ENCODE measurements at regions not wholly inside any gene's neighbourhood (a gene's known extent, or its start where the extent isn't known, plus 50 kb on each side); places are given as distances from the start of the nearest gene placed in this dataset.

DNA sequence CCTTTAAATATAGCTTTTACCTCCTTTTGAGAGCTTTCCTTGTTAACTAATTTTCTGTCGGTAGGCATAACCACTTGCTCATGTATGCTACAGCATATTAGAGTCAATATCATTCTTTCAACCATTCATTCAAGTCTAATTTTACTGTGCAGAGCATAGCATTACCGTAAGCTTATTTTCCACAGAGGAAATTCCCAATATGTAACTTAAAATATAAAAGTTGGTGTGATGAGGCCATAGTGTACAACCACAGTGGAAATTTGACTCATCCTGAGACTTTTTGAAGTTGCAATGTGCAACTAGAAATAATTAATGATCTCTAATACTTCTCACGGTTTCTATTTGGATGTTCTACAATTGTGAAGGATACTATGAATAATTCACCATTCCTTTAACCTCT, 80.6 kb upstream of the KLF6 start:
- no peak for DNase-seq (ENCODE audit: low read depth)
- TF ChIP-seq, protein P1, sequence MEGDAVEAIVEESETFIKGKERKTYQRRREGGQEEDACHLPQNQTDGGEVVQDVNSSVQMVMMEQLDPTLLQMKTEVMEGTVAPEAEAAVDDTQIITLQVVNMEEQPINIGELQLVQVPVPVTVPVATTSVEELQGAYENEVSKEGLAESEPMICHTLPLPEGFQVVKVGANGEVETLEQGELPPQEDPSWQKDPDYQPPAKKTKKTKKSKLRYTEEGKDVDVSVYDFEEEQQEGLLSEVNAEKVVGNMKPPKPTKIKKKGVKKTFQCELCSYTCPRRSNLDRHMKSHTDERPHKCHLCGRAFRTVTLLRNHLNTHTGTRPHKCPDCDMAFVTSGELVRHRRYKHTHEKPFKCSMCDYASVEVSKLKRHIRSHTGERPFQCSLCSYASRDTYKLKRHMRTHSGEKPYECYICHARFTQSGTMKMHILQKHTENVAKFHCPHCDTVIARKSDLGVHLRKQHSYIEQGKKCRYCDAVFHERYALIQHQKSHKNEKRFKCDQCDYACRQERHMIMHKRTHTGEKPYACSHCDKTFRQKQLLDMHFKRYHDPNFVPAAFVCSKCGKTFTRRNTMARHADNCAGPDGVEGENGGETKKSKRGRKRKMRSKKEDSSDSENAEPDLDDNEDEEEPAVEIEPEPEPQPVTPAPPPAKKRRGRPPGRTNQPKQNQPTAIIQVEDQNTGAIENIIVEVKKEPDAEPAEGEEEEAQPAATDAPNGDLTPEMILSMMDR (IDR thresholded peaks at IDR 0.05; ENCODE audit: insufficient read depth, low read depth, low read length, missing control alignments): no peak
- H3K4me3 ChIP-seq (ENCODE audit: low read length): no peak overlapping the region

DNA sequence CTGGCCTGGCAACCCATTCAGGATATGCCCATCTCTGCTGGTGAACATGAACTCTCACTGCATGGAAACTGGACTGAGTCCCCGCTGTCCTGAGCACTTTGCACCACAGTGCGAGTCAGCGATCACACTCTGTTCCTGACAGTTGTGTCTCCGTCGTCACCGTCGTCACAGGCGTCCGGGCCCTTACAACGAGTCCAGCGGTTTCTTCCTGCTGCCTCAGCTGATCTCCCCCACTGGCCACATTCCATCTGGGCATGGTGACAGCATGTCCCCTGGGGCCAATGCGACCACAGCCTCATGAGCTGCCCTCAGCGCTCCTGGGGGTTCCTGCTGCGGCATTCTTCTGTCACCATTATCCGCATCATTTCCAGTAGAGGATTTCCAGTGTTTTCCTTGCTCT, 76.8 kb upstream of the KLF6 start:
- TF ChIP-seq, protein P1 (IDR thresholded peaks at IDR 0.05; ENCODE audit: insufficient read depth, low read depth, low read length, missing control alignments): no peak
- no peak for DNase-seq (ENCODE audit: low read depth)
- H3K4me3 ChIP-seq (ENCODE audit: low read length): no peak overlapping the region

DNA sequence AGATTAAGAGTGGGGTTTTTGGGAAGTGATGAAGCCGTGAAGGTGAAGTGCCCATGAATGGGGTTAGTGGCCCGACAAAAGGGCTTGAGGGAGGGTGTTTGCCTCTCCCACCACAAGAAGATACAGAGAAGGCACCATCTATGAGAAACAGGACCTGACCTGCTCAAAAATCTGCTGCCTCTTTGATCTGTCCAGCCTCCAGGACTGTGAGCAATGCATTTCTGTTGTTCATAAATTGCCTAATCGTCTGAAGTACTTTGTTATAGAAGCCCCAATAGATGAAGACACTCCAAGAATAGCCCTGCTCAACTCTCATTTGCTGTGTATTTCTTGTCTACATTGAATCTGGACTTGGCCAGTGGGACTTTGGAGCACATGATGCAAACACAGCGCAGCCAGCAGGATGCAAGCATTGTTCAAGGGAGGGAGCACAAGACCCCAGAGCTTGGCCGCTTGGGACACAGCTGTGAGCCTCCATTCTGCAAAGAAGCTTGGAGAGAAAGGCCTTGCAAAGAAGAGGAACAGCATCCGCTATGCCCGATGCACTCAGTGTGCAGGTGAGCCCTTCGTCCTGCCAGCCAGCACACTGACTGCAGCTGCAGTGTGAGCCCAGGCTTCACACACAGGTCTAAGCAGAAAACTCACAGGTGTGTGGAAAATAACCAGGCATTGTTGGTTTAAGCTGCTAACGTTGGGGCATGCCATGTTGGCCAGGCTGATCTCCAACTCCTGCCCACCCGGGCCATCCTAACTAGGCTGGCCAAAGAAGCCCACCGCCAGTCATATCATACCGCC, 73.2 kb upstream of the KLF6 start:
- TF ChIP-seq, protein P1 (IDR thresholded peaks at IDR 0.05; ENCODE audit: insufficient read depth, low read depth, low read length, missing control alignments): no peak
- peak; percentile 80 for DNase-seq (ENCODE audit: low read depth)
- no peak overlapping the region for H3K4me3 ChIP-seq (ENCODE audit: low read length)

DNA sequence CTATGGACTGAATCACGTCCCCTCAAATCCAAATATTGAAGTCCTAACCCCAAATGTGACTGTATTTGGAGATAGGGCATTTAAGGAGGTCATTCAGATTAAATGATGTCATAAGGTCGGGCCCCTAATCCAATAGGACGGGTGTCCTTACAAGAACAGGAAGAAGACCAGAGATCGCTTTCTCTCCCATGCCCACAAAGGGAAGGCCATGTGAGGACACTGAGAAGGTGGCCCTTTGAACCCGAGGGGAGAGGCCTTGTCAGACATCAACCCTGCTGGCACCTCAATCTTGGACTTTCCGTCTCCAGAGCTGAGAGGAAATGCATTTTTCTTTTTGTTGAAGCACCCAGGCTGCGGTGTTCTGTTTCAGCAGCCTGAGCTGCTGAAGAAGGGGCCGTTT, 72.3 kb upstream of the KLF6 start:
- H3K4me3 ChIP-seq (ENCODE audit: low read length): no peak overlapping the region
- TF ChIP-seq, protein P1 (IDR thresholded peaks at IDR 0.05; ENCODE audit: insufficient read depth, low read depth, low read length, missing control alignments): no peak
- no peak for DNase-seq (ENCODE audit: low read depth)

DNA sequence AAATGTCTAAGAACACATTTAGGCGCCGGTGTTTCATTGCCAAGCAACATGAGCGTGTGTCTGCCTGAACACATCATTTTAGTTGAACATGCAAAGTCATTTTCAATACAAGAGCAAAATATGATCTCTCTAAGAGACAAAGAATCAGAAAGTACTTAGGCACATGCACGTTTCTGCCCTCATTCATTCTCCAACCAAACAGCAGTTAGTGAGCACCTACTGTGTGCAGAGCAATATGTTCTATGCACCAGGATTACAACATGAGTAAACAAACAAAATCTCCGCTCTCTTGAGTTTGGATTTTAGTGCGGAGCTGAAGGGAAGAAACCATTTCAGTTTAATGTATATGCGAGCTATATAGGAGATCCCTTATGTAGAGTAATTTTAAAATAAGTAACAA, 71.6 kb upstream of the KLF6 start:
- TF ChIP-seq, protein P1 (IDR thresholded peaks at IDR 0.05; ENCODE audit: insufficient read depth, low read depth, low read length, missing control alignments): no peak
- H3K4me3 ChIP-seq (ENCODE audit: low read length): no peak overlapping the region
- no peak for DNase-seq (ENCODE audit: low read depth)

DNA sequence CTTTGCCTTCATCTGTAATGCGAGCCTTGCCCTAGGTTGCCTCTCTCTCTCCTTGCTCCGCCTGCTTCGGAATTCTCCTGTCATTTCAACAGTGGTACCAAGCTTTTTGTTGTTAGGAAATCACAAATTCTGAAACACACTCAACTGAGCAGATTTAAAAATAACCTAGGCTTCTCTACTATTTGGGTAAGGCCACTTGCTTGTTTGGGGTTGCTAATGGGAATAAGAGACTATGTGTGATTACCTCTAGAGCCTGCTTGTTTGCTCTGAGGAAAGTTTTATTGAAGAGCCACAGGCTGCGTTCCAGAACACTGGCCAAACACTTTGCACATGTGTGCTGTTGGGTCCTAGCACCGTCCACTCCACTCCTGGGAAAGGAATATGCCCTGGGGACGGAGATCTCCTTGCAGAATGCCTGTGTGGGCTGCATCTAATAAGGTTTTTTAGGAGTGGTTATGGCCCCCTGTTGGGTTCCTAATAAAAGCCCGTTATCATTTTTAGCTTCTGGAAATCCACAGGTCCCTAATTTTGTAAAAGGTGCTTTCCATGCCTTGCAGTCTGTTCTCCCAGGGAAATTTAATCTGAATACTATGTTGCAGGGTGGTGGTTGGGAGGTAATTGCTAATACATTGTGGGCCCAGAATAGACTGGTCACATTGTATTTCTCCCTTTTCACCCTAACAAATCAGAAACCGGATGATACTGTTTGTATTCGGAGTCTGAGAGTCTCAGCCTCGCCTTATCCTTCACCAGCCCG, 68.7 kb upstream of the KLF6 start:
- TF ChIP-seq, protein P1 (IDR thresholded peaks at IDR 0.05; ENCODE audit: insufficient read depth, low read depth, low read length, missing control alignments): no peak
- DNase-seq (ENCODE audit: low read depth): no peak
- no peak overlapping the region for H3K4me3 ChIP-seq (ENCODE audit: low read length)
